Gastrocnemius medialis (tissue), 4 donors: ENCODE measurements at regions not wholly inside any gene's neighbourhood (a gene's known extent, or its start where the extent isn't known, plus 50 kb on each side); places are given as distances from the start of the nearest gene placed in this dataset.

ENCODE experiments used
- POLR2A ChIP-seq, 2 donors: fragments of 450-650 bp; IDR thresholded peaks; one replicate each; pipeline ENCODE4 v1.6.1; 2017; ENCODE audit warnings: antibody characterized with exemption in 2 of 2, mild to moderate bottlenecking in 2 of 2, moderate library complexity in 2 of 2
- TF ChIP-seq, protein P1 (sequence below), 5 experiments: fragments of 450-650 bp in 3 of 5; fragments of 200-600 bp in 2 of 5; sonication (generic) in 2 of 5; IDR thresholded peaks in 4 of 5; conservative IDR thresholded peaks in 1 of 5; 1 replicate in 4 of 5; 2 replicates in 1 of 5; pipeline ENCODE4 v1.5.1; 2016 to 2019; ENCODE audit warnings: antibody characterized with exemption in 5 of 5, mild to moderate bottlenecking in 3 of 5, moderate library complexity in 3 of 5

DNA sequence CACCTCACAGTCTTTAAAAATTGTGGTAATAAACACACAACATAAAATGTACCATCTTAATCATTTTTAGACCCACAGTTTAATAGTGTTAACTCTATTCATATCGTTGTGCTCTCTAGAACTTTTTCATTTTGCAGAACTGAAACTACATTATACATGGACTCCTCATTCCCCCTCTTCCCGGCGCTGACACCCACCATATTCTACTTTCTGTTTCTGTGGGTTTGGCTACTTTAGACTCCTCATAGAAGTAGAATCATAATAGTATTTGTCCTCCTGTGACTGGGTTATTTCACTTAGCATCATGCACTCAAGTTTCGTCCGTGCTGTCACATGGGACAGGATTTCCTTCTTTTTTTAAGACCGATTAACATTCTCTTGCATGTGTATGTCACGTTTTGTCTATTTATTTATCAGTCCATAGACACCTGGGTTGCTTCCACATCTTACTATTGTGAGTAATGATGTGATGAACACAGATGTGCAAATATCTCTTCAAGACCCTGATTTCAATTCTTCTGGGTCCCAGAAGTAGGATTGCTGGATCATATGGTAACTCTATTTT lies 62.9 kb upstream of the TMPRSS2 start:
- TF ChIP-seq, protein P1, sequence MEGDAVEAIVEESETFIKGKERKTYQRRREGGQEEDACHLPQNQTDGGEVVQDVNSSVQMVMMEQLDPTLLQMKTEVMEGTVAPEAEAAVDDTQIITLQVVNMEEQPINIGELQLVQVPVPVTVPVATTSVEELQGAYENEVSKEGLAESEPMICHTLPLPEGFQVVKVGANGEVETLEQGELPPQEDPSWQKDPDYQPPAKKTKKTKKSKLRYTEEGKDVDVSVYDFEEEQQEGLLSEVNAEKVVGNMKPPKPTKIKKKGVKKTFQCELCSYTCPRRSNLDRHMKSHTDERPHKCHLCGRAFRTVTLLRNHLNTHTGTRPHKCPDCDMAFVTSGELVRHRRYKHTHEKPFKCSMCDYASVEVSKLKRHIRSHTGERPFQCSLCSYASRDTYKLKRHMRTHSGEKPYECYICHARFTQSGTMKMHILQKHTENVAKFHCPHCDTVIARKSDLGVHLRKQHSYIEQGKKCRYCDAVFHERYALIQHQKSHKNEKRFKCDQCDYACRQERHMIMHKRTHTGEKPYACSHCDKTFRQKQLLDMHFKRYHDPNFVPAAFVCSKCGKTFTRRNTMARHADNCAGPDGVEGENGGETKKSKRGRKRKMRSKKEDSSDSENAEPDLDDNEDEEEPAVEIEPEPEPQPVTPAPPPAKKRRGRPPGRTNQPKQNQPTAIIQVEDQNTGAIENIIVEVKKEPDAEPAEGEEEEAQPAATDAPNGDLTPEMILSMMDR (IDR thresholded peaks at IDR 0.05 in 4 of 5, conservative IDR thresholded peaks at IDR 0.05 in 1 of 5): no peak
- TF ChIP-seq POLR2A (IDR thresholded peaks at IDR 0.05): no peak
